Tongue (tissue), 1 donor: ENCODE measurements at regions not wholly inside any gene's neighbourhood (a gene's known extent, or its start where the extent isn't known, plus 50 kb on each side); places are given as distances from the start of the nearest gene placed in this dataset.
"Not testable (repeated sequence)": the region's sequence is repeated elsewhere in the genome, so short reads cannot be mapped to it uniquely, and the experiment has no call there.

Experiments
- DNase-seq: peaks from one replicate; pipeline ENCODE4 v3.0.0-alpha.2; 2015

DNA sequence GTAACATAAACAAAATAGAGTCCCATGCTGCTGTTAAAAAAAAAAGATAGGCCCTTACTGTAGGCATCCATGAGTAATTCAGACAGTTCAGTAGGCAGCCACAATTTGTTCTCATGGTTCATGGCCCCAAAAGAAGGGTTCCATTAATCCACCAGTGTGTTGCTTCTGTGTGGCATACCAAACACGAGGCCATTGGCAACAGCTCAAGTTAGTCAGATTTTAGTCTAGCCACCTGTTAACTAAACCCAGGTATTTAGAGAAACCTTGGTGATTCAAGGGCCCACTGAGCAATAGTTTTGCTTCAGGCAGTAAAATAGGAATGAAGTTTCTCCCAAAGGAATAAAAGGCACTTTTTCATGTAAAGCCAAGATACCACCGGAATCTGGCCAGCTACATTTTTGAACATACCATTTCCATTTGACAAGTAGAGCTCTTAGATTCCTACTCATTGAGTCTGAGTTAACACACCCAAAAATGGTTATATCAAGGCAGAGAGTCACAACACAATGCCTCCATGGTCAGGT lies 80.1 kb upstream of the SRD5A2 start:
- DNase-seq: no peak

DNA sequence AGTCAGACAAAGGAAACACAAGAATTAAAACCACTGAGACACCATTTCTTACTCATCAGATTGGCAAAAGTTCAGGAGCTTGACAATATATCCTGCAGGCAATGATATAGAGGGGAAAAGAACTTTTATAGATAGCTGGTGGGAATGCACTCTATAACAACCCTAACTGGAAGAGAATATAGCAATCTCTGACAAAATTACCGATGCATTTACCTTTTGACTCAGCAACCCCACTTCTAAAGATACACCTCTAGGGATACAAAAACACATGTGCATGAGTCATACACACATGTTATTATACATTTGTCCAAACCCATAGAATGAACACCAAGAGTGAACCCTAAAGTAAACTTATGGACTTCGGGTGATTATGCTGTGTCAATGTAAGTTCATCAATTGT lies 79.4 kb upstream of the SRD5A2 start:
- DNase-seq: no peak

DNA sequence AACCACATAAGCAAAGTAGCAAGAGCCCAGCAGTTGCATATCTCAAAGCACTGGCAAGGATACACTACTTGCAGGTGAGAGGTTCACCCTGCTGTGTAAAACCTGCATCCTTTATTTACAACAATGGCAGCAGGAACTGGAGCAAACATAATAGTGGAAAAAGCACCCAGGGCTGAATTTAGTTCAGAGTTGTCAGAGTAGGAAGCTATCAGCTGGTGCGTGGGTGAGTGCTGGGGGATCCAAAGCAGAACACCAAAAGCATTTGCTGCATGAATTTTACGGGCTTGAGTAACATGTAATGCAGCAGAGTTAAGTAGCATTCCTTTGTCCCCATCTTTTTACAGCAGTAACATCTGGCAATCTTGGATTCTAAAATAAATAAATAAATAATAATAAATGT lies 73.5 kb upstream of the SRD5A2 start:
- DNase-seq: no peak

DNA sequence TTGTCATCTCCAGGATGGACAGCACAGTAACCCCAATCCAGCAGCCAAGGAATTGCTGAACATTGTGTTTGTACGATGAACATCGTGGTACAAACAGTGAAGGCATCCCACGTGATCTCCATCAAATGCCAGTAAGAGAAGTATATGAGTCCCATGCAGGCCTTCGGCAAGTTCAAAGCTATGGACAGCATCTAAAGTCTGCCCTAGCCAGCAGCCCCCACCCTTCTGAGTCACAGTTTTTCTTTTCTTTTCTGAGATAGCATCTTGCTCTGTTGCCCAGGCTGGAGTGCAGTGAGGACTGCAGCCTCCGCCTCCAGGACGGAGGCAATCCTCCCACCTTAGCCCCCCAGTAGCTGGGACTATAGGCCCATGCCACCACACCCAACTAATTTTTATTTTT lies 71.0 kb upstream of the SRD5A2 start:
- DNase-seq: no peak

DNA sequence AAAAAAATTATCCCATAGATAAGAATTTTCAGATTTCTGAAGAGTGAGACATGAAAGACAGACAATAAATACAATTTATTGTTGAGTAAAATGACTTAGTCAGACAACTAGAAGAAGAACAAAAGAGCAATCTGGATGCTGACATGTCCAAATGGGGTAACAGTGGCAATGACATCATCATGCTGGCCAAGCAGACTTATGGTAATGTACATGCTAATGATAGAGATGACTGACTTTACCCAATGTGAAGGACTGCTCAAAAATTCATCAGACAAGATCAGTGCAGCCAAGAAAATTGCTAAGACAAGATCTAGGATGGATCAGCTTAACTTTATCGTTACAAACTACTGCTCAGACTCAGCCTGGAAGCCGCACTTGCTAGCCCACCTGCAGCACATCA lies 70.5 kb upstream of the SRD5A2 start:
- DNase-seq: no peak

DNA sequence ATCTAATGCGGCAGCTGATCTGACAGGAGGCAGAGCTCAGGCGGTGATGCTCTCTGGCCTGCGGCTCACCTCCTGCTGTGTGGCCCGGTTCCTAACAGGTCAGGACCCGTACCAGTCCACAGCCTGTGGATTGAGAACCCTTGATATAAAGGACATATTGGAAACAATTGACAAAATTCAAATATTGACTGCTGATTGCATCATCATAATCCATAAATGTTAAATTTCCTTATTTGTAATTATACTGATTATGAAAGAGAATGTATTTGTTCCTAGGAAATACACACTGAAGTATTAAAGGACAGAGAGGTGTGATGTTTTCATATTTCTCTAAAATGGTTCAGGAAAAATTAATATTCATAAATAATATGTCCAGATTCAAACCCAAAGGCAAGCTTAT lies 63.8 kb upstream of the SRD5A2 start:
- DNase-seq: no peak

DNA sequence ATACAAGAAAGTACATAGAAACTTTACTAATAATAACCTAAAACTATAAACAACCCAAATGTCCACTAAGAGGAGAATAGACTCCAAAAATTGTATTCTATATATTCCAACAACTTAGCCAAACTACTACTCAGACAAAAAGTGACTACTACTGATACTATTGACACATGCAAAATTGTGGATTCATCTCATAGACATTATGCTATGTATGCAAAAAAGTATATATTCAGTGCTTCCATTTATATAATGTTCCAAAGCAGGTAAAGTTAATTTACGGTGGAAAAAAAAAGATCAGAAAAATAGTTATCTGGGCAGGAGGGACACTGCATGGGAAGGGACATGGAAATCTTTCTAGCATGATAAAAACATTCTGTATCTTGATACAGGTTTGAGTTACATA lies 62.0 kb upstream of the SRD5A2 start:
- DNase-seq: no peak

DNA sequence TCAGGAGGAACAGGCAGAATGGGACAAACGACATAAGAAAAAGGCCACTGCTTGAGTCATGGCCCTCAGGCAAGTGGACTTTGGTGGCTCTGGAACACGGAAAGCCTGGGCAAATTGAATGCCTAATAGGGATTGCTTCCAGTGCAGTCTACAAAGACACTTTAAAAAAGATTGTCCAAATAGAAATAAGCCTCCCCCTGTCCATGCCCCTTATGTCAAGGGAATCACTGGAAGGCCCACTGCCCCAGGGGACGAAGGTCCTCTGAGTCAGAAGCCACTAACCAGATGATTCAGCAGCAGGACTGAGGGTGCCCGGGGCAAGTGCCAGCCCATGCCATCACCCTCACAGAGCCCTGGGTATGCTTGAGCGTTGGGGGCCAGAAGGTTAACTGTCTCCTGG lies 51.5 kb upstream of the SRD5A2 start:
- not testable (repeated sequence) for DNase-seq
